Endothelial cell of umbilical vein (primary cell): ENCODE measurements at regions not wholly inside any gene's neighbourhood (a gene's known extent, or its start where the extent isn't known, plus 50 kb on each side); places are given as distances from the start of the nearest gene placed in this dataset.

Experiments used
- MYC ChIP-seq: IDR thresholded peaks from one replicate; pipeline ENCODE4 v1.6.1; 2011; ENCODE audit warnings: mild to moderate bottlenecking, low read depth, low read length
- POLR2A ChIP-seq: IDR thresholded peaks from 2 replicates; pipeline ENCODE4 v1.6.1; 2012; ENCODE audit warnings: low read depth, mild to moderate bottlenecking, control low read depth, low read length
- TF ChIP-seq, protein P1 (sequence below), 2 donors: IDR thresholded peaks; 1 replicate in 1 of 2; 2 replicates in 1 of 2; pipeline ENCODE4 v1.5.1; 2011; ENCODE audit warnings: low read length in 2 of 2, mild to moderate bottlenecking in 2 of 2, moderate library complexity in 2 of 2, control low read depth in 1 of 2, inconsistent platforms in 1 of 2, low read depth in 1 of 2; ENCODE audit not compliant: insufficient read depth in 1 of 2; ENCODE audit errors: extremely low read depth in 1 of 2
- TF ChIP-seq, protein P2 (sequence below): IDR thresholded peaks from 2 replicates; pipeline ENCODE4 v1.6.1; 2011; ENCODE audit not compliant: insufficient read depth, insufficient read length

DNA sequence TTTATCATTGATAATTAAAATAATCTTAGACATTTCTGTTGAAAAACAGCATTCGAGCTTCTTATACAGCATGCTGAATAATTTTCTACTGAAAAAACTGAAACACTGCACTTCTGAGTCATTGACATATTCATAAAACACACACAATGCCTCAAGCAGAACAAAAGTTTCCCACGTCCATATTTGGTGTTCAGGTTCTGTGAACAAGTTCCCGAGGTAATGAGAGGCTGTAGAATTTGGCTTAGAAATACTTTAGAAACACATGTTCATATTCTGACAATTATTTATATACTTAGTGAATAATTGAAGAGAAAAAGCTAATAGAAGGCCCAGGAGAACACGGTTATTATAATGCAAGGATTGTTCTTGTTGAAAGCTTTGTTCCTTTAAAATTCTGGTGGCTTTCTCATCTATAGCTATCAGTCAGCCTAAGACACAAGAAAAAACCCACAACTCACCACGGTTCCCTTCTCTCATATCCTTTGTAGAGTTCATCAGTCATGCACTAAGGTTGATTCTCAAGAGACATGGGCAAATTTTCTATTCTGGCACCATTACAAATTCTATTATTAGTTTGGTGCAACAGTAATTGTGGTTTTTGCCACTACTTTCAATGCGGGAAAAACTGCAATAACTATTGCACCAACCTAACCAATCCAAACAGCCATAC, 194.4 kb downstream of the TMX3 start:
- TF ChIP-seq, protein P1, sequence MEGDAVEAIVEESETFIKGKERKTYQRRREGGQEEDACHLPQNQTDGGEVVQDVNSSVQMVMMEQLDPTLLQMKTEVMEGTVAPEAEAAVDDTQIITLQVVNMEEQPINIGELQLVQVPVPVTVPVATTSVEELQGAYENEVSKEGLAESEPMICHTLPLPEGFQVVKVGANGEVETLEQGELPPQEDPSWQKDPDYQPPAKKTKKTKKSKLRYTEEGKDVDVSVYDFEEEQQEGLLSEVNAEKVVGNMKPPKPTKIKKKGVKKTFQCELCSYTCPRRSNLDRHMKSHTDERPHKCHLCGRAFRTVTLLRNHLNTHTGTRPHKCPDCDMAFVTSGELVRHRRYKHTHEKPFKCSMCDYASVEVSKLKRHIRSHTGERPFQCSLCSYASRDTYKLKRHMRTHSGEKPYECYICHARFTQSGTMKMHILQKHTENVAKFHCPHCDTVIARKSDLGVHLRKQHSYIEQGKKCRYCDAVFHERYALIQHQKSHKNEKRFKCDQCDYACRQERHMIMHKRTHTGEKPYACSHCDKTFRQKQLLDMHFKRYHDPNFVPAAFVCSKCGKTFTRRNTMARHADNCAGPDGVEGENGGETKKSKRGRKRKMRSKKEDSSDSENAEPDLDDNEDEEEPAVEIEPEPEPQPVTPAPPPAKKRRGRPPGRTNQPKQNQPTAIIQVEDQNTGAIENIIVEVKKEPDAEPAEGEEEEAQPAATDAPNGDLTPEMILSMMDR (IDR thresholded peaks at IDR 0.05; ENCODE audit: extremely low read depth in 1 of 2, insufficient read depth in 1 of 2, low read depth in 1 of 2, low read length in 2 of 2): no peak
- no peak for TF ChIP-seq MYC
- no peak for TF ChIP-seq POLR2A
- TF ChIP-seq, protein P2, sequence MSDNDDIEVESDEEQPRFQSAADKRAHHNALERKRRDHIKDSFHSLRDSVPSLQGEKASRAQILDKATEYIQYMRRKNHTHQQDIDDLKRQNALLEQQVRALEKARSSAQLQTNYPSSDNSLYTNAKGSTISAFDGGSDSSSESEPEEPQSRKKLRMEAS: no peak
